Activated CD8-positive, alpha-beta T cell treated with anti-CD3 and anti-CD28 coated beads, Interleukin-2, amount 10 ng/mL, durations not matched to agents 7 days and 5 days (primary cell): ENCODE measurements at regions not wholly inside any gene's neighbourhood (a gene's known extent, or its start where the extent isn't known, plus 50 kb on each side); places are given as distances from the start of the nearest gene placed in this dataset.

Experiments used
- ATAC-seq: fragments of 150-1000 bp; cut with Tn5 transposase; one replicate; pipeline ENCODE4 v1.10.0; 2021; ENCODE audit warnings: moderate library complexity
- CTCF ChIA-PET: fragments of 350-600 bp; sonication (Branson Sonifier 250); formaldehyde crosslinking; loops from one replicate; lab custom pipeline; 2021; ENCODE audit warnings: antibody characterized with exemption; lab: Charles Lee
- POLR2A ChIA-PET: fragments of 350-600 bp; sonication (Branson Sonifier 250); formaldehyde crosslinking; loops from one replicate; lab custom pipeline; 2021; ENCODE audit warnings: antibody characterized with exemption; lab: Charles Lee
- DNase-seq: peaks from one replicate; pipeline ENCODE4 v3.0.0-alpha.2; 2020
- H3K27ac Mint-ChIP-seq: one replicate; pipeline ENCODE4 v1.8.0; 2021; ENCODE audit warnings: mild to moderate bottlenecking, mixed read lengths
- H3K27me3 Mint-ChIP-seq: one replicate; pipeline ENCODE4 v1.8.0; 2021; ENCODE audit warnings: low read depth, mixed read lengths
- H3K36me3 Mint-ChIP-seq: one replicate; pipeline ENCODE4 v1.8.0; 2021; ENCODE audit warnings: low read depth, mixed read lengths
- H3K4me1 Mint-ChIP-seq: one replicate; pipeline ENCODE4 v1.8.0; 2021; ENCODE audit warnings: low read depth, mixed read lengths
- H3K4me3 Mint-ChIP-seq: one replicate; pipeline ENCODE4 v1.8.0; 2021; ENCODE audit warnings: mild to moderate bottlenecking, mixed read lengths
- H3K9me3 Mint-ChIP-seq: one replicate; pipeline ENCODE4 v1.8.0; 2022; ENCODE audit warnings: mixed read lengths; ENCODE audit not compliant: insufficient read depth

GRCh38 chr5:68991279-68992084 lies 102.3 kb upstream of the SLC30A5 start:
- ATAC-seq (no peak), DNase-seq (no peak)
- Mint-ChIP-seq H3K4me1 (peaks cover 9% of the 10 kb centered on the region), H3K9me3 (no peaks in the 10 kb centered on the region), H3K36me3 (no peaks in the 10 kb centered on the region), H3K27ac (no peak overlapping the region), H3K27me3 (peaks cover 4% of the 10 kb centered on the region), H3K4me3 (no peak overlapping the region)
- CTCF ChIA-PET = no interaction called here
- POLR2A ChIA-PET = no interaction called here

GRCh38 chr5:68994645-68995044 lies 99.2 kb upstream of the SLC30A5 start:
- no peak for ATAC-seq
- CTCF ChIA-PET = interaction anchor here (1.1 kb wide), 1 partner anchor 13 kb away, joined by 3 read pairs; no protein-coding TSS in a partner anchor
- no peak for DNase-seq

GRCh38 chr5:68995845-68996545 lies 97.8 kb upstream of the SLC30A5 start:
- Mint-ChIP-seq H3K4me1 (peaks cover 9% of the 10 kb centered on the region), H3K9me3 (no peaks in the 10 kb centered on the region), H3K27me3 (no peaks in the 10 kb centered on the region), H3K36me3 (no peaks in the 10 kb centered on the region), H3K27ac (no peak overlapping the region), H3K4me3 (no peak overlapping the region)
- ATAC-seq = no peak
- CTCF ChIA-PET = interaction anchor here (1.2 kb wide), 1 partner anchor 710 kb away, joined by 3 read pairs; no protein-coding TSS in a partner anchor
- POLR2A ChIA-PET = no interaction called here
- no peak for DNase-seq

More at GRCh38 chr5:68994645-68995044, 99.2 kb upstream of the SLC30A5 start:
- peaks cover 9% of the 10 kb centered on the region for H3K4me1 Mint-ChIP-seq
- POLR2A ChIA-PET = no interaction called here
- H3K27ac Mint-ChIP-seq = no peak overlapping the region
- no peaks in the 10 kb centered on the region for H3K36me3 Mint-ChIP-seq
- H3K27me3 Mint-ChIP-seq = peaks cover 4% of the 10 kb centered on the region
- no peaks in the 10 kb centered on the region for H3K9me3 Mint-ChIP-seq
- no peak overlapping the region for H3K4me3 Mint-ChIP-seq

GRCh38 chr5:68999181-68999580 lies 94.6 kb upstream of the SLC30A5 start:
- POLR2A ChIA-PET = no interaction called here
- Mint-ChIP-seq H3K27ac (no peak overlapping the region), H3K9me3 (no peaks in the 10 kb centered on the region), H3K27me3 (peaks cover 3% of the 10 kb centered on the region), H3K4me3 (no peak overlapping the region), H3K4me1 (peaks cover 9% of the 10 kb centered on the region), H3K36me3 (no peaks in the 10 kb centered on the region)
- CTCF ChIA-PET = no interaction called here
- ATAC-seq = no peak
- DNase-seq = no peak

GRCh38 chr5:69000216-69000919 lies 93.4 kb upstream of the SLC30A5 start:
- Mint-ChIP-seq H3K9me3 (no peaks in the 10 kb centered on the region), H3K4me3 (no peak overlapping the region)
- CTCF ChIA-PET = interaction anchor here (1.3 to 1.9 kb wide), 2 partner anchors 23 to 1754 kb away, joined by 3 to 4 read pairs; no protein-coding TSS in a partner anchor

GRCh38 chr5:69000949-69001348 lies 92.9 kb upstream of the SLC30A5 start:
- no peak for ATAC-seq
- Mint-ChIP-seq H3K4me1 (peaks cover 3% of the 10 kb centered on the region), H3K36me3 (no peaks in the 10 kb centered on the region), H3K4me3 (no peak overlapping the region), H3K27ac (no peak overlapping the region), H3K27me3 (peaks cover 3% of the 10 kb centered on the region), H3K9me3 (no peaks in the 10 kb centered on the region)
- CTCF ChIA-PET = interaction anchor here (1.3 to 2.1 kb wide), 3 partner anchors 23 to 1754 kb away, joined by 3 to 5 read pairs (median 4); no protein-coding TSS in a partner anchor
- DNase-seq = no peak
- POLR2A ChIA-PET = interaction anchor here (0.7 kb wide), 1 partner anchor 663 kb away, joined by 3 read pairs; no protein-coding TSS in a partner anchor

More at GRCh38 chr5:69000216-69000919, 93.4 kb upstream of the SLC30A5 start:
- ATAC-seq (no peak), DNase-seq (no peak)
- no peak overlapping the region for H3K27ac Mint-ChIP-seq
- H3K36me3 Mint-ChIP-seq = no peaks in the 10 kb centered on the region
- POLR2A ChIA-PET = no interaction called here
- peaks cover 9% of the 10 kb centered on the region for H3K4me1 Mint-ChIP-seq
- peaks cover 3% of the 10 kb centered on the region for H3K27me3 Mint-ChIP-seq

- Mint-ChIP-seq H3K27ac (no peak overlapping the region), H3K36me3 (no peaks in the 10 kb centered on the region), H3K4me1 (no peaks in the 10 kb centered on the region), H3K4me3 (no peak overlapping the region), H3K27me3 (peaks cover 8% of the 10 kb centered on the region), H3K9me3 (no peaks in the 10 kb centered on the region)
- CTCF ChIA-PET = interaction anchor here (1.9 to 2.1 kb wide), 2 partner anchors 22 to 715 kb away, joined by 4 to 5 read pairs; no protein-coding TSS in a partner anchor
- POLR2A ChIA-PET = interaction anchor here (0.7 kb wide), 1 partner anchor 664 kb away, joined by 3 read pairs; no protein-coding TSS in a partner anchor
- DNase-seq = no peak
- no peak for ATAC-seq
Measured at GRCh38 chr5:69001627-69002026, 92.2 kb upstream of the SLC30A5 start.

- Mint-ChIP-seq H3K27ac (no peak overlapping the region), H3K9me3 (no peaks in the 10 kb centered on the region), H3K27me3 (peaks cover 18% of the 10 kb centered on the region), H3K4me3 (no peak overlapping the region), H3K36me3 (no peaks in the 10 kb centered on the region), H3K4me1 (no peaks in the 10 kb centered on the region)
- ChIA-PET POLR2A (no interaction called here), CTCF (no interaction called here)
- ATAC-seq (no peak), DNase-seq (no peak)
Measured at GRCh38 chr5:69004127-69004526, 89.7 kb upstream of the SLC30A5 start.

- Mint-ChIP-seq H3K4me1 (no peaks in the 10 kb centered on the region), H3K27ac (no peak overlapping the region), H3K27me3 (peaks cover 20% of the 10 kb centered on the region), H3K36me3 (no peaks in the 10 kb centered on the region), H3K9me3 (no peaks in the 10 kb centered on the region), H3K4me3 (no peak overlapping the region)
- POLR2A ChIA-PET = no interaction called here
- DNase-seq (no peak), ATAC-seq (no peak)
- CTCF ChIA-PET = no interaction called here
Measured at GRCh38 chr5:69004676-69005075, 89.1 kb upstream of the SLC30A5 start.

GRCh38 chr5:69006030-69006429 lies 87.8 kb upstream of the SLC30A5 start:
- no peak overlapping the region for H3K4me3 Mint-ChIP-seq
- H3K36me3 Mint-ChIP-seq = no peaks in the 10 kb centered on the region
- H3K9me3 Mint-ChIP-seq = no peaks in the 10 kb centered on the region
- CTCF ChIA-PET = interaction anchor here (2.0 kb wide), 1 partner anchor 544 kb away, joined by 7 read pairs; no protein-coding TSS in a partner anchor
- DNase-seq = no peak
- no peaks in the 10 kb centered on the region for H3K4me1 Mint-ChIP-seq
- H3K27me3 Mint-ChIP-seq = peaks cover 29% of the 10 kb centered on the region
- no peak for ATAC-seq
- no peak overlapping the region for H3K27ac Mint-ChIP-seq
- POLR2A ChIA-PET = no interaction called here

GRCh38 chr5:69007163-69007562 lies 86.7 kb upstream of the SLC30A5 start:
- H3K4me1 Mint-ChIP-seq = no peaks in the 10 kb centered on the region
- ChIA-PET POLR2A (no interaction called here), CTCF (interaction anchor here (0.6 to 2.0 kb wide), 10 partner anchors 13 to 1761 kb away, joined by 3 to 11 read pairs (median 3); no protein-coding TSS in a partner anchor)
- no peak overlapping the region for H3K27ac Mint-ChIP-seq
- no peak for ATAC-seq
- no peaks in the 10 kb centered on the region for H3K36me3 Mint-ChIP-seq
- peaks cover 29% of the 10 kb centered on the region for H3K27me3 Mint-ChIP-seq
- no peak for DNase-seq
- H3K9me3 Mint-ChIP-seq = no peaks in the 10 kb centered on the region
- no peak overlapping the region for H3K4me3 Mint-ChIP-seq
